HPDE6-E6E7 (cell line): ENCODE measurements at regions not wholly inside any gene's neighbourhood (a gene's known extent, or its start where the extent isn't known, plus 50 kb on each side); places are given as distances from the start of the nearest gene placed in this dataset.
A peak's percentile ranks its signal among the peaks of the same experiment; 100 is the strongest.
"Not testable (repeated sequence)": the region's sequence is repeated elsewhere in the genome, so short reads cannot be mapped to it uniquely, and the experiment has no call there.

Experiments
- DNase-seq: peaks from one replicate; pipeline ENCODE4 v3.0.0; 2011; ENCODE audit warnings: missing footprints; ENCODE audit errors: extremely low spot score

DNA sequence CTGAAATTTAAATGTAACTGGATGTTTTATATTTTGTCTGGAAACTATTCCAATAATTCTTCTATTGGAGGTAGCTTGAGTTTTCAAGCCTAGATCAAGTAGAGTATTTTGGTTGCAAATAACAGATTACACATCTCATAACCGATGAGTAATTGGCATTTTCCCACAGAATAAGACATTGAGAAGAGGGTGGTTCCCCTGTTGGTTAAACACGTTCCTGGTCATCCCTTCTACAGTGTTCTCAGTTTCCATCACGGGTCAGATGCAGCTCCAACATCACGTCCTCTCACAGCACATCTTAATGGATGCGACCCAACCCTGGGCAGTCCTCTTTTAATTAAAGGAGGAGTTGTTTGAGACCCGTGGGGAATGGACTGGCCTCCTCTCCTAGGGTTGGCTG lies 149.0 kb upstream of the ZNF516 start:
- DNase-seq, result no peak

GRCh38 chr18:76643199-76643598 lies 148.2 kb upstream of the ZNF516 start:
- no peak for DNase-seq

GRCh38 chr18:76640438-76640837 lies 145.4 kb upstream of the ZNF516 start:
- DNase-seq, result no peak

DNA sequence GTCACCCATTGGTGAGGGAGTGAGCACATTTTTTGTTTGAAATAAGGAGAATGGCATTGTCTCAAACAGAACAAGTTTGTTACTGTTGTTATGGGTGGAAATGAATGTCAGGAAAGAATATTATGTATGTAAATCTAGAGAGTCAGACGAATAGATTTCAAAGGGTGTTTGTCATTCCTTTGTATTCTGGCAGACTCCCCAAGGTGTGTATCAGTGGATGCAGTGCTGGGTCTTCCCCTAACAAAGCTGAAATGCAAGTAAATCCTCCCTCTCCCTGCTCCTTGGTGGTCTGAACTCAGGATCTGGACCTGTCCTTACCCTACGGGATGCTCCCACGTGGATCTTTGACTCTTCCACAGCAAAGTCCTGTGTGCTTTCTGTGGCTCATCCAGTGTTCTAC lies 139.5 kb upstream of the ZNF516 start:
- DNase-seq, result no peak

DNA sequence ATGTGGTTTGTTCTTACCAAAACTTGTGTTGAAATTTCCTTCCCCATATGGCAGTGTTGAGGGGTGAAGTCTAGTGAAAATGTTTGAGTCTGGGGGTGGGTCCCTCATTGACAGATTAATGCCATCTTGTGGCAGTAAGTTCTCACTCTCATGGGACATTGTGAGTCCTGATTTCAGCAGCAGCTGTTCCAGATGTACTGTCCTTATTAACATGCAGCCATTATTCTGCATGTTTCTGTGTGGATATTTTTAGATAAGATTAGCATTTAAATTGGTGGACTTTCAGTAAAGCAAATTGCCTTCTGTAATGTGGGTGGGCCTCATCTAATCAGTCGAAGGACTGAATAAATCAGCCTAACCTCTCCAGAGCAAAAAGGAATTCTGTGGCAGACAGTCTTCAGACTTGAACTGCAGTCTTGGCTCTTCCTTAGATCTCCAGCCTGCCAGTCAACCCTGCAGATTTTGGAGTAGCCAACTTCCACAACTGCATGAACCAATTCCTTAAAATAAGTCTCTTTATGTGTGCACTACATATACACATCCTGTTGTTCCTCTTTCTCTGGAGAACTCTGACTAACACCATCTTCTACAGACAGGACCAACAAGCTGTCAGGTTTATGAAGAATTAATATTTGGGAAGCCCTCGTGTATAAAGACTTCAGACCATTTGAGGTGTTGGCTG lies 138.7 kb upstream of the ZNF516 start:
- DNase-seq, result no peak

DNA sequence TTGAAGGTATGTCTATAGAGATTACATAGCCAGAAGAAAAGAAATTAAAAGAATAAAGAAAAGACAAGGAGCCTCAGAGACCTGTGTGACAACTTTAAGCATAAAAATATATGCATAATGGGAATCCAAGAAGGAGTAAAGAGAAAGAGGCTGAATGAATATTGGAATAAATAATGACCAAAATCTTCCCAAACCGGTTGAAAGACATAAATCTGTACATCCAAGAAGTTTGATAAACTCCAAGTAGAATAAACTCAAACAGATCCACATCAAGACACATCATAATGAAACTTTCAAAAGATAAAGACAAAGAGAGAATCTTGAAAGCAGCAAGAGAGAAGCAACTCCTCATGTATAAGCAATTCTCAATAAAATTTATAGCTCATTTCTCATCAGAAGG lies 132.4 kb upstream of the ZNF516 start:
- DNase-seq, result no peak

- DNase-seq, result no peak
Measured at GRCh38 chr18:76626991-76627390, 131.9 kb upstream of the ZNF516 start.

DNA sequence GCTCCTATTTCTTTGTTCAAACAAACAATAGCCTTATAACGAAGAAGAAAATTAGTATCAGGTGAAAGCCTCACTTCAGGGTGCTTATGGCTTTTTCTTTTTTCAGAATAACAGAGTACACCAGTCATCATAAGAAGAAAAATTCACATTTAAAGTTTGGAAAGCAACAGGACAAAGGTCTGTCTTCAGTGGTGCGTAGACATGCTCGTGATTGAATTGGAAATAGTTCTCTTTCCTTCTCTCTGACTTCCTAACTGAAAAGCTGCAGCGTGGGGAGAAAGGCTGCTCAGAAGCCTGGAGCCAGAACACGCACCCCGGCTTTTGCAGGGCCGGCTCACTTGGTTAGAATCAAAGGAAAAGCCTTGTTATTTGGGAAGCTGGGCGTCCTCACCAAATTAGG lies 127.6 kb upstream of the ZNF516 start:
- DNase-seq, result no peak

- DNase-seq, result no peak
Measured at GRCh38 chr18:76621782-76622495, 126.9 kb upstream of the ZNF516 start.

- DNase-seq, result no peak
Measured at GRCh38 chr18:76621226-76621625, 126.2 kb upstream of the ZNF516 start.

DNA sequence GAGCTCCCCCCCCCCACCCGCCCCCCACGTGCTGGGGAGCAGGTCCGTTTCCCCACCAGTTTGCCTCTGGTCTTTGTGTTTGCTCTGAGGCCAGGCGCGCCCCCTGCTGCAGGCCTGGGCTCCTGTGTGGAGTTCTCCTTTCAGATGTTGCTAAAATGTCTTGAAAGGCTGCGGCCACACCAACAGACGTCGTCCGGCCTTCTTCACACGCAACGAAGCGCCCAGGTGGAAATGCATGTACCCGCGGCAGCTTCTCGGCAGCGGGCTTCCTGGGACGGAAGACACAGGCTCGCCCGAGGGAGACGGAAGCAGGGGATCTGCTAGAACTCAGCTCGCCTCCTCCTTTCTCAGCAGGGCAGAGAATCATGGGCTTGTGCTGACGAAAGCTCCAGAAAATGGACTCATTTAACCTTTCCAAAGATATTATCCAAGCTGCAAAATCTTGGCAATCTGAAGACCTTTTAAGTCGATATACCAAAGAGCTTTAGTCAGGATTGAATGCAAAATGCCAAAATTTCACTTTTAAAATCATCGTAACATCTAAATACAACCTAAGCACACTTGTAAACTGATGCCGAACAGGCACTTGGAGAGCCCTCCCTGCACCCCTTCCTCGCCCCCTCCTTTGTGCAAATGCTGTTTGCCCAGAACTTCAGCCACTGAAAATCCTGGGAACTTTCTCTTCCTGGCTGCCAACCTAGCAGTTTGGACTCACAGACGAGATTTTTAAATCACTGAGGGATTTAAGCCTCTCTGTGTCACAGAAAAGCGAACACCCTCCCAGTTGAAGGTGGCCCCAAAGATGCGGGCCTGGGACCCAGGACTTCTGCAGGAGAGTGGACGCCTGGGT lies 125.5 kb upstream of the ZNF516 start:
- peak; percentile 56 for DNase-seq

DNA sequence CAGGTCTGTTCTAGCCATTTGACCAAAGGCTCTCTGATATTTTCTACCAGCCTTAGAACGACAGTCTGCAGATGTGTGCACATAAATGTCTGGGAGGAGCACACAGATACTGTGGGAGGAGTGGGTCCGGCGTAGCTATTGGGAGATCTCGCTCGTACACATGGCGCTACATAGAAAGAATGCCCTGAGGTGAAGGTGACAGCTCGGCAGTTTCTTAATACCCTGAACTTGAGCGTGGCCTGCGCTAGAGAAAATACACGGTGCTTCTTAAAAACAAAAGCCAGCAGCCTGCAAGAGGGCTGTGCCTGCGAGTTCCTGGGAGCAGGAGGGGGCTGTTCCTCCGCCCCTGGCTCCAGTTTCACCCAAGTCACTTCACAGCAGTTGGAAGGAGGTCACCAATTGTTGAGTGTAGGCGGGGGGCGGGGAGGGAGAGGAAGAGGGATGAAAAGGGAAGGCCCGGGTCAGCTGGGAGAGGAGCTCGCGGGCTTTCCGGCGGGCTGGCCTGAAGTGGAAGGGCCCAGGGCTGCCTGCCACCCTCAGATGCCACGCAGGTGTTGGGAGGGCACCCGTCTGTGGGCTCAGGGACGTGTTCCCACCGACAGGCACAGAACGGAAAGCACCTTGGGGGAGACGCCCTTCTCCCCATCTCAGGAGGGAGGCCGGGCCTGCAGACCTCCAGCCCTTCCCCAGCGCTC lies 124.7 kb upstream of the ZNF516 start:
- no peak for DNase-seq

- DNase-seq, result peak; percentile 51
Measured at GRCh38 chr18:76619261-76619620, 124.2 kb upstream of the ZNF516 start.

GRCh38 chr18:76618721-76619120 lies 123.7 kb upstream of the ZNF516 start:
- no peak for DNase-seq

DNA sequence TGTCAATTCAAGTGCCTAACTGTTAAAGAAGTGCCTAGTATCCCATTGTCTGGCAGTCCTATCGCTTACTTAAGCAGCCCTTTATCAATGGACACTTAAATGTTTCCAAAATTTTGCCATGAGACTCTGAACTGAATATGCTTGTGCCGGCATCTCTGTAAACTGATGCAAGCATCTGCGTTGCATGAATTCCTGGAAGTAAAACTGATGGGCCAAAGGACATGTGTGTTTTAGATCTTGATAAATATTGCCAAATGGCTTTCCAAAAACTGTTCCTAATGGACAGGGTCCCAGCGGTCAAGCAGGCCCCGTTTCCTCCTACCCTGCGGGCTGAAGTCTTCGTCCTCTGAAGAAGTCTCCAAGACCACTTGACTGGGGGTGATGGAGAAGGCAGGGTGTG lies 121.3 kb upstream of the ZNF516 start:
- no peak for DNase-seq

DNA sequence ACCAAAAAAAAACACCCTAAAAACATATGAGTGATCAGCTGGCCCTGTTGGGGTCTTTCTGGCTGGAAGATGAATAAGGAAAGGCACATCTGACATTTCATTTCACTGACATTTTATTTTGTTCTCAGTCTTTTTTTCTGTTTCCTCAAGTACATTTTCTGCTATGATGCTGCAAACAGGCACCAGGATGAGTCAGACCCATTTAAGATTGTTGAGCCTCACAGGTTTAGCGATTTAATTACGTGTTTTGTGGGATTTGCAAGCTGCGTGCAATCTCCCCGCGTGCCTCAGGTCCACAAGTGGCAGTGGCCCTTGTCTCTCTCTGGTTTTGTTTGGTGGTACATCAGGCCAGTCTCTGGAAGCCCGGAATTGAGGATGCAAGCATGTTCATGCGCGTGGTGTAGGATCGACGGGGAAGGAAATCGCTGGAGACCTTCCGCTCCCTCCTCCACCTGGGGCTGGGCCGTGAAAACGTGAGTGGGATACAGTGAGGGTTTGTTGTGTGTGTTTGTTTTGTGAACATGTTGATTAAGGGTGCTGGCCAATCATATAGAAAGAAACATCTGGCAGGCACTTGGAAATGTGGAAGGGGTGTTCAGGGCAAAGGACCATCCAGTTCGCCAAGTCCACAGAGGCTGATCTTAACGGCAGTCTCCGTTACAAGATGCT lies 120.2 kb upstream of the ZNF516 start:
- no peak for DNase-seq

GRCh38 chr18:76613755-76614120 lies 118.7 kb upstream of the ZNF516 start:
- DNase-seq, result no peak

DNA sequence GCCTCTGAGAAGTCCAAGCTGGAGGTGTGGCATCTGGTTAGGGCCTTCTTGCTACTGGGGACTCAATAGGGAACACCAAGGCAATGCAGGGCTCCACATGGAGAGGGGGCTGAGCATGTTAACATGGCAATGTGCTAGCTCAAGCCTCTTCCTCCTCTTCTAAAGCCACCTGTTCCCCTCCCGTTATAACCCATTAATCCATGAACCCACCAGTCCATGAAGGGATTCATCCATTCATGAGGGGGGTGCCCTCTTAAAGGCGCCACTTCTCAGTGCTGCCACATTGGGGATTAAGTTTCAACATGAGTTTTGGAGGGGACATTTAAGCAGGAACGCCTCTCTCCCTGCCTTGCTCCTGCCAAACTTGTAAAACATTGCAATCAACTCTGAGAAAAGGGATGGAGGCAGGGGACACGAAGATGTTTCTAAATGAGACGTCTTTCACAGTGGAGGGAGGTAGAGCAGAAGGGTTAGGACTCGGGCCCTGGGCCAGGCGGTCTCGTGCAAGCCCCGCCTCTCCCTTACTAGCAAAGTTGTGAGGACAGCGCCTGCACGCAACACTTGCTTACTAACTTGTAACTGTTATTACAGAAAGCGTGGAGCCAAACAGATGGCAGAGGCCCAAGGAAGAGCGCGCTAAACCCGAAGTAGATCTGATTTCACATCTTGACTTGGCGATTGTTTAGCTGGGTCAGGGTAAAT lies 118.2 kb upstream of the ZNF516 start:
- DNase-seq, result no peak

GRCh38 chr18:76611750-76612045 lies 116.7 kb upstream of the ZNF516 start:
- DNase-seq, result not testable (repeated sequence)

- no peak for DNase-seq
Measured at GRCh38 chr18:76610933-76611749, 116.1 kb upstream of the ZNF516 start.
